ENCODE measurements at regions not wholly inside any gene's neighbourhood (a gene's known extent, or its start where the extent isn't known, plus 50 kb on each side); places are given as distances from the start of the nearest gene placed in this dataset.
"Not testable (repeated sequence)": the region's sequence is repeated elsewhere in the genome, so short reads cannot be mapped to it uniquely, and the experiment has no call there.

GRCh38 chr4:188678691-188679090, 539.5 kb downstream of the TRIML1 start:
- not testable (repeated sequence) for TF ChIP-seq TCF7L2 (IDR thresholded peaks at IDR 0.05; ENCODE audit: borderline replicate concordance, extremely low read depth, insufficient read depth, insufficient read length); RAD21 (IDR thresholded peaks at IDR 0.05; ENCODE audit: low read depth); POLR2AphosphoS5 (IDR thresholded peaks at IDR 0.05; ENCODE audit: low read depth, low read length)
